ENCODE measurements at regions not wholly inside any gene's neighbourhood (a gene's known extent, or its start where the extent isn't known, plus 50 kb on each side); places are given as distances from the start of the nearest gene placed in this dataset.
A peak's percentile ranks its signal among the peaks of the same experiment; 100 is the strongest.
"Not testable (repeated sequence)": the region's sequence is repeated elsewhere in the genome, so short reads cannot be mapped to it uniquely, and the experiment has no call there.

GRCh38 chr2:147351784-147352183 is 493.0 kb upstream of the ACVR2A start:
- no peak for DNase-seq

- no peak for DNase-seq
Measured at GRCh38 chr2:147348931-147349555, 495.8 kb upstream of the ACVR2A start.

GRCh38 chr2:147346142-147346541 is 498.7 kb upstream of the ACVR2A start:
- DNase-seq, result no peak

- no peak for DNase-seq
Measured at GRCh38 chr2:147345246-147345645, 499.6 kb upstream of the ACVR2A start.

GRCh38 chr2:147342329-147342728 is 502.5 kb upstream of the ACVR2A start:
- DNase-seq, result no peak

- DNase-seq, result peak; percentile 17
Measured at GRCh38 chr2:147331790-147332419, 512.9 kb upstream of the ACVR2A start.

- no peak for DNase-seq
Measured at GRCh38 chr2:147330925-147331324, 513.9 kb upstream of the ACVR2A start.

GRCh38 chr2:147327613-147328012 is 517.2 kb upstream of the ACVR2A start:
- DNase-seq, result no peak

GRCh38 chr2:147325990-147326389 is 518.8 kb upstream of the ACVR2A start:
- DNase-seq, result no peak

- DNase-seq, result no peak
Measured at GRCh38 chr2:147320146-147320545, 524.7 kb upstream of the ACVR2A start.

GRCh38 chr2:147311058-147311430 is 533.8 kb upstream of the ACVR2A start:
- DNase-seq, result no peak

GRCh38 chr2:147310335-147311057 is 534.3 kb upstream of the ACVR2A start:
- no peak for DNase-seq

- DNase-seq, result peak; percentile 2
Measured at GRCh38 chr2:147297820-147298219, 547.0 kb upstream of the ACVR2A start.

- no peak for DNase-seq
Measured at GRCh38 chr2:147294825-147295392, 549.9 kb upstream of the ACVR2A start.

- no peak for DNase-seq
Measured at GRCh38 chr2:147293991-147294824, 550.6 kb upstream of the ACVR2A start.

- no peak for DNase-seq
Measured at GRCh38 chr2:147288131-147288530, 556.7 kb upstream of the ACVR2A start.

GRCh38 chr2:147275943-147276342 is 568.9 kb upstream of the ACVR2A start:
- DNase-seq, result no peak

GRCh38 chr2:147273628-147274027 is 571.2 kb upstream of the ACVR2A start:
- DNase-seq, result no peak

GRCh38 chr2:147273106-147273505 is 571.7 kb upstream of the ACVR2A start:
- no peak for DNase-seq

- not testable (repeated sequence) for DNase-seq
Measured at GRCh38 chr2:147269581-147269980, 575.2 kb upstream of the ACVR2A start.

GRCh38 chr2:147260241-147260640 is 584.6 kb upstream of the ACVR2A start:
- DNase-seq, result no peak

- no peak for DNase-seq
Measured at GRCh38 chr2:147255812-147256211, 589.0 kb upstream of the ACVR2A start.
